Osteoblast (primary cell): ENCODE measurements at regions not wholly inside any gene's neighbourhood (a gene's known extent, or its start where the extent isn't known, plus 50 kb on each side); places are given as distances from the start of the nearest gene placed in this dataset.

Experiments used
- DNase-seq: peaks from one replicate; pipeline ENCODE4 v3.0.0; 2011; ENCODE audit warnings: low spot score, mixed read lengths; ENCODE audit not compliant: insufficient read length; ENCODE audit errors: missing footprints
- H2AFZ ChIP-seq: 2 replicates; pipeline ENCODE4 v1.6.0; 2011; ENCODE audit warnings: mild to moderate bottlenecking, low read length
- H3K27ac ChIP-seq: 2 replicates; pipeline ENCODE4 v1.5.1; 2011; ENCODE audit warnings: mild to moderate bottlenecking, low read depth, low read length, moderate library complexity
- H3K27me3 ChIP-seq: 2 replicates; pipeline ENCODE4 v1.6.0; 2012; ENCODE audit warnings: mild to moderate bottlenecking, control low read depth, inconsistent platforms, low read length, moderate library complexity; ENCODE audit not compliant: insufficient read depth
- H3K36me3 ChIP-seq: 2 replicates; pipeline ENCODE4 v1.5.1; 2011; ENCODE audit warnings: mild to moderate bottlenecking, low read length, control low read depth, moderate library complexity; ENCODE audit not compliant: insufficient read depth
- H3K4me1 ChIP-seq: 2 replicates; pipeline ENCODE4 v1.5.1; 2011; ENCODE audit warnings: mild to moderate bottlenecking, low read length, control low read depth, moderate library complexity; ENCODE audit not compliant: insufficient read depth
- H3K4me2 ChIP-seq: 2 replicates; pipeline ENCODE4 v1.6.0; 2011; ENCODE audit warnings: mild to moderate bottlenecking, low read length; ENCODE audit not compliant: insufficient read depth
- H3K4me3 ChIP-seq: fragments of 200-600 bp; sonication (generic); 3 replicates; pipeline ENCODE4 v1.5.1; 2012; ENCODE audit warnings: mild to moderate bottlenecking, low read length, inconsistent platforms; ENCODE audit not compliant: insufficient read depth
- H3K79me2 ChIP-seq: 2 replicates; pipeline ENCODE4 v1.6.0; 2012; ENCODE audit warnings: mild to moderate bottlenecking, low read length, control low read depth, inconsistent platforms; ENCODE audit not compliant: insufficient read depth
- H3K9me3 ChIP-seq: 2 replicates; pipeline ENCODE4 v1.5.1; 2011; ENCODE audit warnings: low read depth, low read length, control low read depth
- H4K20me1 ChIP-seq: 2 replicates; pipeline ENCODE4 v1.6.0; 2012; ENCODE audit warnings: mild to moderate bottlenecking, low read length, control low read depth; ENCODE audit not compliant: insufficient read depth
- CTCF ChIP-seq: IDR thresholded peaks from 2 replicates; pipeline ENCODE4 v1.5.1; 2011; ENCODE audit warnings: mild to moderate bottlenecking, low read depth, low read length, moderate library complexity; ENCODE audit errors: extremely low read depth

GRCh38 chr20:12729326-12729725 is 279.4 kb upstream of the SPTLC3 start:
- no peak overlapping the region for H2AFZ ChIP-seq
- H3K4me1 ChIP-seq: no peaks in the 10 kb centered on the region
- no peak overlapping the region for H3K4me2 ChIP-seq
- TF ChIP-seq CTCF: no peak
- no peaks in the 10 kb centered on the region for H3K79me2 ChIP-seq
- H3K27me3 ChIP-seq: no peaks in the 10 kb centered on the region
- H3K9me3 ChIP-seq: no peaks in the 10 kb centered on the region
- no peak overlapping the region for H3K4me3 ChIP-seq
- H3K36me3 ChIP-seq: no peaks in the 10 kb centered on the region
- H3K27ac ChIP-seq: no peak overlapping the region
- no peaks in the 10 kb centered on the region for H4K20me1 ChIP-seq
- DNase-seq: no peak

- Histone ChIP-seq H3K79me2 (no peaks in the 10 kb centered on the region), H3K27ac (no peak overlapping the region)
These were observed 275.0 kb upstream of the SPTLC3 start for GRCh38 chr20:12733811-12734210.

GRCh38 chr20:12737497-12737896 is 271.3 kb upstream of the SPTLC3 start:
- H3K27me3 ChIP-seq: no peaks in the 10 kb centered on the region
- no peaks in the 10 kb centered on the region for H4K20me1 ChIP-seq
- DNase-seq: no peak
- no peak for TF ChIP-seq CTCF
- no peaks in the 10 kb centered on the region for H3K79me2 ChIP-seq
- H2AFZ ChIP-seq: no peak overlapping the region
- no peaks in the 10 kb centered on the region for H3K9me3 ChIP-seq
- no peak overlapping the region for H3K27ac ChIP-seq
- no peaks in the 10 kb centered on the region for H3K4me1 ChIP-seq
- no peak overlapping the region for H3K4me3 ChIP-seq
- H3K36me3 ChIP-seq: no peaks in the 10 kb centered on the region
- H3K4me2 ChIP-seq: no peak overlapping the region

More at GRCh38 chr20:12733811-12734210, 275.0 kb upstream of the SPTLC3 start:
- no peak for DNase-seq
- H3K4me1 ChIP-seq: no peaks in the 10 kb centered on the region
- H3K4me3 ChIP-seq: no peak overlapping the region
- H3K27me3 ChIP-seq: no peaks in the 10 kb centered on the region
- H3K9me3 ChIP-seq: no peaks in the 10 kb centered on the region
- TF ChIP-seq CTCF: no peak
- no peak overlapping the region for H2AFZ ChIP-seq
- no peaks in the 10 kb centered on the region for H3K36me3 ChIP-seq
- H3K4me2 ChIP-seq: no peak overlapping the region
- H4K20me1 ChIP-seq: no peaks in the 10 kb centered on the region

- H2AFZ ChIP-seq: no peak overlapping the region
- no peak overlapping the region for H3K27ac ChIP-seq
- DNase-seq: no peak
- no peaks in the 10 kb centered on the region for H3K4me1 ChIP-seq
- H3K4me3 ChIP-seq: no peak overlapping the region
- no peaks in the 10 kb centered on the region for H3K27me3 ChIP-seq
- H3K4me2 ChIP-seq: no peak overlapping the region
- H3K79me2 ChIP-seq: no peaks in the 10 kb centered on the region
- no peak for TF ChIP-seq CTCF
- H3K36me3 ChIP-seq: no peaks in the 10 kb centered on the region
- H3K9me3 ChIP-seq: no peaks in the 10 kb centered on the region
- no peaks in the 10 kb centered on the region for H4K20me1 ChIP-seq
These were observed 270.9 kb upstream of the SPTLC3 start for GRCh38 chr20:12737900-12738299.
